Kidney (tissue), 13 donors: ENCODE measurements at regions not wholly inside any gene's neighbourhood (a gene's known extent, or its start where the extent isn't known, plus 50 kb on each side); places are given as distances from the start of the nearest gene placed in this dataset.

Experiments used
- DNase-seq, 5 donors: peaks; one replicate each; pipeline ENCODE4 v3.0.0-alpha.2; 2013 to 2020
- FAIRE-seq: peaks from 2 replicates; lab custom pipeline; 2012; peaks lifted over from hg19 to GRCh38; lab: Jason Lieb, UNC
- H3K27ac ChIP-seq, 2 donors: one replicate each; pipeline ENCODE4 v1.7.0; 2013; ENCODE audit warnings: low read depth in 2 of 2, low read length in 2 of 2, inconsistent platforms in 1 of 2
- H3K27me3 ChIP-seq: one replicate; pipeline ENCODE4 v1.7.1; 2013; ENCODE audit warnings: low read length, inconsistent platforms; ENCODE audit not compliant: control insufficient read depth, insufficient read depth
- H3K36me3 ChIP-seq, 3 donors: one replicate each; pipeline versions ENCODE4 v1.7.0 to v1.7.1; 2013; ENCODE audit warnings: low read length in 3 of 3, control low read depth in 1 of 3, inconsistent platforms in 1 of 3; ENCODE audit not compliant: insufficient read depth in 3 of 3, control insufficient read depth in 2 of 3
- H3K4me1 ChIP-seq, 3 donors: one replicate each; pipeline versions ENCODE4 v1.7.0 to v1.7.1; 2013; ENCODE audit warnings: low read length in 3 of 3, inconsistent platforms in 1 of 3, low read depth in 1 of 3; ENCODE audit not compliant: control insufficient read depth in 2 of 3, insufficient read depth in 2 of 3
- H3K4me3 ChIP-seq, 3 donors: one replicate each; pipeline versions ENCODE4 v1.7.0 to v1.8.1; 2013; ENCODE audit warnings: low read length in 3 of 3, control low read depth in 1 of 3, inconsistent platforms in 1 of 3
- H3K9ac ChIP-seq, 3 donors: one replicate each; pipeline versions ENCODE4 v1.7.0 to v1.7.1; 2013; ENCODE audit warnings: low read length in 3 of 3, control low read depth in 1 of 3, inconsistent platforms in 1 of 3
- H3K9me3 ChIP-seq, 3 donors: one replicate each; pipeline versions ENCODE4 v1.7.0 to v1.7.1; 2013; ENCODE audit warnings: low read length in 3 of 3, control low read depth in 1 of 3, inconsistent platforms in 1 of 3; ENCODE audit not compliant: control insufficient read depth in 2 of 3, insufficient read depth in 1 of 3
- intact Hi-C: fragments of 100-400 bp; cut with DNase I; formaldehyde crosslinking; loops from one replicate; pipeline ENCODE4 v1.11.1; 2022
- TF ChIP-seq, protein P1 (sequence below): IDR thresholded peaks from 3 replicates; pipeline ENCODE4 v1.5.1; 2012; ENCODE audit warnings: mild to moderate bottlenecking, moderate library complexity, borderline replicate concordance; ENCODE audit not compliant: insufficient read depth; ENCODE audit errors: extremely low read depth
- donor health status: control.
- donor health status: control.
- donor health status: control.
- donor health status: control.
- donor health status: control.
- donor health status: DM: yes; HTN: yes; CAD: no.
- donor health status: Normal renal cell carcinoma (clear cell type).

- Histone ChIP-seq H3K36me3 (no peaks in the 10 kb centered on the region), H3K27ac (no peak overlapping the region), H3K4me1 (peaks cover 0 to 8% (median 6%) of the 10 kb centered on the region in 3 donors), H3K9me3 (no peaks in the 10 kb centered on the region), H3K4me3 (no peak overlapping the region), H3K9ac (no peak overlapping the region), H3K27me3 (no peaks in the 10 kb centered on the region)
- DNase-seq: no peak
- no peak for FAIRE-seq
- TF ChIP-seq, protein P1, sequence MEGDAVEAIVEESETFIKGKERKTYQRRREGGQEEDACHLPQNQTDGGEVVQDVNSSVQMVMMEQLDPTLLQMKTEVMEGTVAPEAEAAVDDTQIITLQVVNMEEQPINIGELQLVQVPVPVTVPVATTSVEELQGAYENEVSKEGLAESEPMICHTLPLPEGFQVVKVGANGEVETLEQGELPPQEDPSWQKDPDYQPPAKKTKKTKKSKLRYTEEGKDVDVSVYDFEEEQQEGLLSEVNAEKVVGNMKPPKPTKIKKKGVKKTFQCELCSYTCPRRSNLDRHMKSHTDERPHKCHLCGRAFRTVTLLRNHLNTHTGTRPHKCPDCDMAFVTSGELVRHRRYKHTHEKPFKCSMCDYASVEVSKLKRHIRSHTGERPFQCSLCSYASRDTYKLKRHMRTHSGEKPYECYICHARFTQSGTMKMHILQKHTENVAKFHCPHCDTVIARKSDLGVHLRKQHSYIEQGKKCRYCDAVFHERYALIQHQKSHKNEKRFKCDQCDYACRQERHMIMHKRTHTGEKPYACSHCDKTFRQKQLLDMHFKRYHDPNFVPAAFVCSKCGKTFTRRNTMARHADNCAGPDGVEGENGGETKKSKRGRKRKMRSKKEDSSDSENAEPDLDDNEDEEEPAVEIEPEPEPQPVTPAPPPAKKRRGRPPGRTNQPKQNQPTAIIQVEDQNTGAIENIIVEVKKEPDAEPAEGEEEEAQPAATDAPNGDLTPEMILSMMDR: no peak
- intact Hi-C loops: no loop called here
Measured at GRCh38 chr12:98127336-98127679, 388.1 kb upstream of the TMPO start.

DNA sequence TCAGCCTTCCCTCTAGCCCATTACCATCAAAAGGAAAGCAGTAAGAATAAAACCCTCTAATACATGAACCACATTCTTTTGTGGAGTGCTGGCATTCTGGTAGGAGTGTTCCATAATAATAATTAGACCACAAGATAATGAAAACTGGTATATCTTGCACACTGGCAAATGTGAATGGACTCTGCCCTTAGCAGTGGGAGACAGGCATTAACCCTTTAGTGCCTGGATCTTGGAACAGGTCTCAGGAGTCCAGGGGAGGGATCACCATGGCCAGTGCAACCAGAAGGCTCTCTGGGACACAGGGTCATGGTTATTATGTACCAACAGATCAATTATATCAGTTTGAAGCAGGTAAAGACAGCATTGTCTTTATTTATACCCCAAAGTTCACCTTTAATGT, 387.5 kb upstream of the TMPO start:
- no peak overlapping the region for H3K9ac ChIP-seq
- no peak for DNase-seq
- H3K9me3 ChIP-seq: no peaks in the 10 kb centered on the region
- TF ChIP-seq, protein P1: no peak
- H3K4me3 ChIP-seq: no peak overlapping the region
- H3K4me1 ChIP-seq: peaks cover 0 to 8% (median 6%) of the 10 kb centered on the region in 3 donors
- no peaks in the 10 kb centered on the region for H3K27me3 ChIP-seq
- FAIRE-seq: no peak
- H3K27ac ChIP-seq: no peak overlapping the region
- intact Hi-C loops: no loop called here
- no peaks in the 10 kb centered on the region for H3K36me3 ChIP-seq

DNA sequence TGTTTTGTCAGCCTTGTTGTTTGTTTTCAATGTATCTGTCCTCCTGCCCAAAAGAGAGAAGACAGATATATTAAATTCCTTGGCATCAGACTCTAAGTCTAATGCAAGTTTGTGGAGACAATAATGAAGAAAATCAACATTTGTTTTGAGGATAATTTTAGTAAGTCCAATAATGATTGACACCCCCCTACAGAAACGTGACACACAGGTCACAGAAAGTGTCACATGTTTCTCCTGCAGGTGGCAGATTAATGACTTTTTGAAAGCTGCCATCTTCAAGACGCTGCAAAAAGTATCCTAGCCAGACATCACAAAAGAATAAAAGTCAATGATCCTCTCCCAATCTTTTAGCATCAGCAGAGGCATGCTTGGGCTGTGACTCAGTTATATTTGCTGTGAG, 378.8 kb upstream of the TMPO start:
- FAIRE-seq (no peak), DNase-seq (no peak)
- intact Hi-C loops: no loop called here
- Histone ChIP-seq H3K9ac (no peak overlapping the region), H3K36me3 (no peaks in the 10 kb centered on the region), H3K27ac (no peak overlapping the region), H3K4me1 (no peaks in the 10 kb centered on the region), H3K4me3 (no peak overlapping the region), H3K27me3 (no peaks in the 10 kb centered on the region), H3K9me3 (no peaks in the 10 kb centered on the region)
- TF ChIP-seq, protein P1: no peak

- no peaks in the 10 kb centered on the region for H3K36me3 ChIP-seq
- no peak overlapping the region for H3K4me3 ChIP-seq
- DNase-seq (peak in 1 of 5 donors; percentile 19), FAIRE-seq (no peak)
- intact Hi-C loops: no loop called here
- no peaks in the 10 kb centered on the region for H3K4me1 ChIP-seq
- H3K27me3 ChIP-seq: no peaks in the 10 kb centered on the region
- no peak overlapping the region for H3K27ac ChIP-seq
- no peak overlapping the region for H3K9ac ChIP-seq
- TF ChIP-seq, protein P1: no peak
- H3K9me3 ChIP-seq: no peaks in the 10 kb centered on the region
Measured at GRCh38 chr12:98137278-98137677, 378.1 kb upstream of the TMPO start.
